NT2/D1 (cell line): ENCODE measurements at regions not wholly inside any gene's neighbourhood (a gene's known extent, or its start where the extent isn't known, plus 50 kb on each side); places are given as distances from the start of the nearest gene placed in this dataset.
"Not testable (repeated sequence)": the region's sequence is repeated elsewhere in the genome, so short reads cannot be mapped to it uniquely, and the experiment has no call there.

Experiments used
- SUZ12 ChIP-seq: IDR thresholded peaks from 2 replicates; pipeline ENCODE4 v1.6.1; 2011; ENCODE audit not compliant: insufficient read length, insufficient read depth; ENCODE audit errors: extremely low read depth
- YY1 ChIP-seq: IDR thresholded peaks from 2 replicates; pipeline ENCODE4 v1.6.1; 2011; ENCODE audit not compliant: insufficient read length, insufficient read depth
- ZNF274 ChIP-seq: IDR thresholded peaks from 2 replicates; pipeline ENCODE4 v1.6.1; 2011; ENCODE audit warnings: mild to moderate bottlenecking, low read depth, low read length

- TF ChIP-seq SUZ12, YY1, ZNF274: not testable (repeated sequence)
These were observed 117.1 kb downstream of the THSD1 start for GRCh38 chr13:52288891-52289290.
